SK-N-MC (cell line): ENCODE measurements at regions not wholly inside any gene's neighbourhood (a gene's known extent, or its start where the extent isn't known, plus 50 kb on each side); places are given as distances from the start of the nearest gene placed in this dataset.

Source experiments
- EZH2 ChIP-seq: fragments of 200-600 bp; sonication (generic); IDR thresholded peaks from one replicate; pipeline ENCODE4 v1.6.1; 2017; ENCODE audit warnings: antibody characterized with exemption
- FOXP2 ChIP-seq: optimal IDR thresholded peaks from 2 replicates; pipeline ENCODE3; 2011; ENCODE audit warnings: mild to moderate bottlenecking, moderate library complexity; ENCODE audit not compliant: insufficient read depth; ENCODE audit errors: extremely low read length, control extremely low read depth
- POLR2AphosphoS5 ChIP-seq: IDR thresholded peaks from 2 replicates; pipeline ENCODE4 v1.6.1; 2012; ENCODE audit warnings: mild to moderate bottlenecking, low read depth, low read length, borderline replicate concordance

DNA sequence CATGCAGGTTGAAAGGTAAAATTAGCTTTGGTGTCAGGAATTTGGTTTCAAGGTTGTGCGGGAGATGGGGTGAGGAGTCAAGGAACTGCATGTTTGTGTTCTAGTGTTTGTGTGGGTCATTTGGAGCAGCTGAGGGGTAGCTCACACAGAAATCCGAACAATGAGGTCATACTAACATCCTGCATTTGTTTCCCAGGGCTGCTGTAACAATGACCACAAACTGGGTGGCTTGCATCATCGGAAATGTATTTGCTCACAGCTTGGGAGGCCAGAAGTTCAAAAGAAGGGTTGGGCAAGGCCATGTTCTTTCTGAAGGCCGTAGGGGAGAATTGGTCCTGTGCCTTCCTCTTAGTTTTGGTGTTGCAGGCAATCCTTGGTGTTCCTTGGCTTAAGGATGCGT, 287.4 kb downstream of the HAPSTR1 start:
- TF ChIP-seq FOXP2 (no peak), EZH2 (no peak), POLR2AphosphoS5 (no peak)
